SK-N-SH treated with all-trans-retinoic acid at 6 μM for 48 hours (cell line): ENCODE measurements at regions not wholly inside any gene's neighbourhood (a gene's known extent, or its start where the extent isn't known, plus 50 kb on each side); places are given as distances from the start of the nearest gene placed in this dataset.

Experiments used
- ATAC-seq: fragments of 200-7000 bp; cut with Tn5 transposase; 3 replicates; pipeline ENCODE4 v1.9.1; 2020; ENCODE audit warnings: mild to moderate bottlenecking, moderate library complexity
- ARNTL ChIP-seq: fragments of 450-650 bp; formaldehyde crosslinking; IDR thresholded peaks from 2 replicates; pipeline ENCODE4 v1.5.0; 2020; ENCODE audit warnings: low read depth, mild to moderate bottlenecking, moderate library complexity, borderline replicate concordance
- BACH2 ChIP-seq: fragments of 250-450 bp; sonication (Bioruptor Pico); IDR thresholded peaks from 2 replicates; pipeline ENCODE4 v1.9.0; 2021; ENCODE audit warnings: mild to moderate bottlenecking, borderline replicate concordance
- CREB5 ChIP-seq: fragments of 250-450 bp; sonication (Bioruptor Pico); IDR thresholded peaks from 2 replicates; pipeline ENCODE4 v1.5.1; 2020; ENCODE audit warnings: low read depth, mild to moderate bottlenecking, moderate library complexity
- CSDC2 ChIP-seq: fragments of 250-450 bp; sonication (Bioruptor Pico); IDR thresholded peaks from 2 replicates; pipeline ENCODE4 v1.5.0; 2020; ENCODE audit warnings: mild to moderate bottlenecking, moderate library complexity
- CSRNP3 ChIP-seq: fragments of 250-450 bp; sonication (Bioruptor Pico); IDR thresholded peaks from 2 replicates; pipeline ENCODE4 v1.5.1; 2021; ENCODE audit warnings: mild to moderate bottlenecking, moderate library complexity
- ESRRG ChIP-seq: fragments of 250-450 bp; sonication (Bioruptor Pico); IDR thresholded peaks from 2 replicates; pipeline ENCODE4 v1.6.1; 2021; ENCODE audit warnings: mild to moderate bottlenecking
- ISL1 ChIP-seq: fragments of 250-450 bp; sonication (Bioruptor Pico); IDR thresholded peaks from 2 replicates; pipeline ENCODE4 v2.1.2; 2022; ENCODE audit warnings: mild to moderate bottlenecking, moderate library complexity
- OSR1 ChIP-seq: fragments of 250-450 bp; sonication (Bioruptor Pico); IDR thresholded peaks from 2 replicates; pipeline ENCODE4 v1.8.0; 2022; ENCODE audit warnings: moderate library complexity, mild to moderate bottlenecking, inconsistent platforms
- POU6F1 ChIP-seq: fragments of 250-450 bp; sonication (Bioruptor Pico); IDR thresholded peaks from 2 replicates; pipeline ENCODE4 v1.8.0; 2021; ENCODE audit warnings: low read depth, mild to moderate bottlenecking, moderate library complexity, borderline replicate concordance
- RARB ChIP-seq: fragments of 250-450 bp; sonication (Bioruptor Pico); IDR thresholded peaks from 2 replicates; pipeline ENCODE4 v1.8.0; 2021; ENCODE audit warnings: mild to moderate bottlenecking, moderate library complexity
- TCF4 ChIP-seq: fragments of 250-450 bp; sonication (Bioruptor Pico); IDR thresholded peaks from 2 replicates; pipeline ENCODE4 v1.8.0; 2021; ENCODE audit warnings: mild to moderate bottlenecking, moderate library complexity, borderline replicate concordance
- TOX ChIP-seq: fragments of 250-450 bp; sonication (Bioruptor Pico); IDR thresholded peaks from 2 replicates; pipeline ENCODE4 v1.8.0; 2021; ENCODE audit warnings: mild to moderate bottlenecking, moderate library complexity, borderline replicate concordance
- TSHZ2 ChIP-seq: fragments of 250-450 bp; sonication (Bioruptor Pico); IDR thresholded peaks from 2 replicates; pipeline ENCODE4 v1.5.0; 2020; ENCODE audit warnings: mild to moderate bottlenecking, moderate library complexity
- ZC3H10 ChIP-seq: fragments of 250-450 bp; sonication (Bioruptor Pico); IDR thresholded peaks from 2 replicates; pipeline ENCODE4 v1.5.1; 2021; ENCODE audit warnings: mild to moderate bottlenecking, moderate library complexity
- ZFP3 ChIP-seq: fragments of 250-450 bp; sonication (Bioruptor Pico); IDR thresholded peaks from 2 replicates; pipeline ENCODE4 v1.5.0; 2020; ENCODE audit warnings: mild to moderate bottlenecking, moderate library complexity
- ZFP30 ChIP-seq: fragments of 450-650 bp; formaldehyde crosslinking; IDR thresholded peaks from 2 replicates; pipeline ENCODE4 v1.5.0; 2022; ENCODE audit warnings: mild to moderate bottlenecking, moderate library complexity
- ZNF565 ChIP-seq: fragments of 450-650 bp; formaldehyde crosslinking; conservative IDR thresholded peaks from 2 replicates; pipeline ENCODE4 v1.5.0; 2020; ENCODE audit warnings: low read depth, mild to moderate bottlenecking, moderate library complexity
- ZNF70 ChIP-seq: fragments of 450-650 bp; formaldehyde crosslinking; IDR thresholded peaks from 2 replicates; pipeline ENCODE4 v1.5.0; 2020; ENCODE audit warnings: mild to moderate bottlenecking, moderate library complexity
- ZNF8 ChIP-seq: fragments of 450-650 bp; formaldehyde crosslinking; IDR thresholded peaks from 2 replicates; pipeline ENCODE4 v1.5.0; 2020; ENCODE audit warnings: mild to moderate bottlenecking, moderate library complexity
- TF ChIP-seq, protein P1 (sequence below): fragments of 250-450 bp; sonication (Bioruptor Pico); IDR thresholded peaks from 2 replicates; pipeline ENCODE4 v1.8.0; 2020; ENCODE audit warnings: mild to moderate bottlenecking, moderate library complexity, borderline replicate concordance

DNA sequence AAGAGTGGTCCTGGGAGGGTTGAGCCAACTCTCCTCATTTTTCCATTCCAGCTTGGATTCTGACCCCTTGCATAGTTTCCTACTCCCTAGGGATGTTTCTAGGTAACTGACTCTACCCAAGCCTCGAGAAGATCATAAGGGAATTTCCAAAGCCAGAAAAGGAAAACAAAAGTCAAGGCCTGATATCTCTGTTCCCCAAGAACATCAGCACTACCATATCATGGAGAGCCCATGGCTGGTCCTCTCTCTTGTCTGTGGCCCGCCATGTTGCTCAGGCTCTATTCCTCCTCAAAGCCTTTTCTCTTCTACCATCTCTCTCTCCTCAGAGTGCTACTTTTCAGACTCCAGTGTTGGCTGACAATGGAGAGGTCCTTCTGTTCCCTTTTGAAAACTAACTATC is 99.6 kb upstream of the KLF7 start:
- ATAC-seq: no peak
- TF ChIP-seq ZNF565 (CRISPR knock-in tag): no peak
- no peak for TF ChIP-seq CSRNP3 (CRISPR knock-in tag)
- no peak for TF ChIP-seq ZFP30
- TF ChIP-seq ZNF70 (CRISPR knock-in tag): no peak
- TF ChIP-seq ARNTL (CRISPR knock-in tag): no peak
- TF ChIP-seq TOX (CRISPR knock-in tag): no peak
- TF ChIP-seq CREB5 (CRISPR knock-in tag): no peak

DNA sequence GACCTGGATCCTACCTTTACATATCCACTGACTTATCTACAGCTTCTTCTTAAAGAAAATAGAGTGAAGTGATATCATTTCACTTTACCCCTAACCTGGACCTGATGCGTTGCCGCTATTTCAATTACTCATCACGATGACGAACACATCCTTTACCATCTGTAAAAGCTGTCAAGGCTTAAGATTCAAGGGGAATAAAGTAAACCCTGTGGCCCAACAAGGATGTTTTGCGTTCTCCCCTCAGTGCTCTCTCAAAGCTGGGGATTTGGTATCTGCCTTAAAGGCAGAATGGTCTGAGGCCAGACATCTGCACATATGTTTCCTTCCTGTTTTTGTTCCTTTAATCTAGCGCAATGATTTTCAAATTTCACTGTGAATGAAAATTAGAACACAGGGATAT is 100.1 kb upstream of the KLF7 start:
- TF ChIP-seq OSR1 (CRISPR knock-in tag) (no peak), POU6F1 (CRISPR knock-in tag) (no peak), ZNF565 (CRISPR knock-in tag) (no peak), BACH2 (CRISPR knock-in tag) (no peak), ARNTL (CRISPR knock-in tag) (no peak), ZNF70 (CRISPR knock-in tag) (no peak), CREB5 (CRISPR knock-in tag) (no peak)
- no peak for ATAC-seq

DNA sequence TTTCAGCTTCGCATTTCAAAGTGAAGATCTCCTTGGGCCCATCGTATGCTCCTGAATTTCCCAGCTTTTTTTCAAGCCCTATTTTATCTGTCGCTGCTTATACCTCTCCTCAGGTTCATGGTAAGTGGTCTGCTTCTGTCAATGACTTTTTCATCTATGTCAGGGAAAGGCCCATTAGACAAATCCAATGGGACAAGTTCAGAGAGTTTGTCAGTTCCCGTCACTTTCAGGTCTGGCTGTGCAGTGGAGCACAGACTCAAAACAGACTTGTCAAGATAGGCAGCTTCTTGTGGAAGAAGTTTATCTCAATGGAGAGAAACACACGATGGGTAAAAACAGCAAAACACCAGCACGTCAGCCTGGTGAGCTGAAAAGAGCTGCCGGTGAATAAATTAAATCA is 100.9 kb upstream of the KLF7 start:
- TF ChIP-seq ESRRG (CRISPR knock-in tag) (no peak), RARB (CRISPR knock-in tag) (no peak), CSDC2 (no peak), ZNF8 (CRISPR knock-in tag) (no peak), ZNF565 (CRISPR knock-in tag) (no peak), ZFP30 (no peak), ARNTL (CRISPR knock-in tag) (no peak), ZNF70 (CRISPR knock-in tag) (no peak), CREB5 (CRISPR knock-in tag) (no peak), OSR1 (CRISPR knock-in tag) (no peak), ISL1 (CRISPR knock-in tag) (no peak), BACH2 (CRISPR knock-in tag) (no peak), ZFP3 (no peak), TSHZ2 (CRISPR knock-in tag) (no peak), TOX (CRISPR knock-in tag) (no peak), ZC3H10 (CRISPR knock-in tag) (no peak), TCF4 (CRISPR knock-in tag) (no peak)
- TF ChIP-seq, protein P1, sequence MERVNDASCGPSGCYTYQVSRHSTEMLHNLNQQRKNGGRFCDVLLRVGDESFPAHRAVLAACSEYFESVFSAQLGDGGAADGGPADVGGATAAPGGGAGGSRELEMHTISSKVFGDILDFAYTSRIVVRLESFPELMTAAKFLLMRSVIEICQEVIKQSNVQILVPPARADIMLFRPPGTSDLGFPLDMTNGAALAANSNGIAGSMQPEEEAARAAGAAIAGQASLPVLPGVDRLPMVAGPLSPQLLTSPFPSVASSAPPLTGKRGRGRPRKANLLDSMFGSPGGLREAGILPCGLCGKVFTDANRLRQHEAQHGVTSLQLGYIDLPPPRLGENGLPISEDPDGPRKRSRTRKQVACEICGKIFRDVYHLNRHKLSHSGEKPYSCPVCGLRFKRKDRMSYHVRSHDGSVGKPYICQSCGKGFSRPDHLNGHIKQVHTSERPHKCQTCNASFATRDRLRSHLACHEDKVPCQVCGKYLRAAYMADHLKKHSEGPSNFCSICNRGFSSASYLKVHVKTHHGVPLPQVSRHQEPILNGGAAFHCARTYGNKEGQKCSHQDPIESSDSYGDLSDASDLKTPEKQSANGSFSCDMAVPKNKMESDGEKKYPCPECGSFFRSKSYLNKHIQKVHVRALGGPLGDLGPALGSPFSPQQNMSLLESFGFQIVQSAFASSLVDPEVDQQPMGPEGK (CRISPR knock-in tag): no peak
- ATAC-seq: no peak
